Tongue (tissue), 1 donor: ENCODE measurements at regions not wholly inside any gene's neighbourhood (a gene's known extent, or its start where the extent isn't known, plus 50 kb on each side); places are given as distances from the start of the nearest gene placed in this dataset.

Experiments used
- DNase-seq: peaks from one replicate; pipeline ENCODE4 v3.0.0-alpha.2; 2015

DNA sequence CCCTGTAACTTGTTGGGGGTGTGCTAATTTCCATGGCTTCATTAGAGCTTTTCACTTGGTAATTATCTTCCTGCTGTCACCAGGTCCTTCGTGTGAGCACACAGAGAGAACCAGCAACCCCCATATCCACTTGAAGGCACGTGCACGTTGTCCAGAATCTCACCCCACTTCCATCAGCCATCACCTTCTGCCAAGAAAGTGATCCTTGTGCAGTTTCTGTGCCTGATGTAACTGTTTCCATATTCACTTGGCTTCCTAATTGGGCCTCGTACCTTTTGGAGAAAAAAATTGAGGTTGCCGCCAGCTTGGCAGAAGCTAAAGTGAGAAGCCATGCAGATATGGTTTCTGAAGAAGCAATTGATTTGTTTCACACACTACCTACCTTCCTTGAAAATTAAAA lies 153.7 kb upstream of the TSHZ2 start:
- no peak for DNase-seq

DNA sequence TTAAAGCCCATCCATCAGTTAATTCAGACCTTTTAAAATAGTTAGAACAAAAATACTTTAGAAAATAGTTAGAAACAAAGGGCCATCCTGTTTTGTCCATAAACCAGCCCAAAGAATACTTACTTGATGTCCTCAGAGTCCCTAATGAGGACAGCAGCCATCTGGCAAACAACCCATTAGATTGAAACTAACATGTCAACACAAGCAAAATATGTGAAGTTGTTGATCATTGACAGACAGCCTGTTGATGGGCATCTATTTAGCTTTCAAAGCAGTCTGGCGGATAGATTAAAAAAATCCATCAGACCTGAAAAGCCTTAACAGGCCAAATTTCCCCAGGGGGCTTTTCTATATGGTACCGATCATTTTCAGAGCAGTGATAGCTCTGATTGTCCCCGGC lies 154.2 kb upstream of the TSHZ2 start:
- DNase-seq: no peak

DNA sequence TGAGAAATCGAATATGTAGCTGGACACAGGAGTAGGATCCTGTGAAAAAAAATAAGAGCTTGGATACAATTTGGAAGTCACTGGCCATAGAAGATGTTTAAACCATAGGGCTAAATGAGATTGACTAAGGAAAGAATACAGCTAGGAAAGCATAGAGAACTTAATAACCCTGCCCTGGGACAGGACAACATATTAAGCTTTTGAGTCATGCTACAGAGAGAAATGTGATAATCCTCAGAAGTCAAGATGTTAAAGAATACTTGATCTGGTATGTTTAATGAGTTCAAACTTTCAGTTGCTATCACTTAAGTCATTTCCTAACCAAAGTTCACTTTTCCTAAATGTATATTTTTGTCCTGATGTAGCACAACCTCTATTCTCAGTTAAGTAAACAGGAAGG lies 154.6 kb upstream of the TSHZ2 start:
- DNase-seq: no peak

DNA sequence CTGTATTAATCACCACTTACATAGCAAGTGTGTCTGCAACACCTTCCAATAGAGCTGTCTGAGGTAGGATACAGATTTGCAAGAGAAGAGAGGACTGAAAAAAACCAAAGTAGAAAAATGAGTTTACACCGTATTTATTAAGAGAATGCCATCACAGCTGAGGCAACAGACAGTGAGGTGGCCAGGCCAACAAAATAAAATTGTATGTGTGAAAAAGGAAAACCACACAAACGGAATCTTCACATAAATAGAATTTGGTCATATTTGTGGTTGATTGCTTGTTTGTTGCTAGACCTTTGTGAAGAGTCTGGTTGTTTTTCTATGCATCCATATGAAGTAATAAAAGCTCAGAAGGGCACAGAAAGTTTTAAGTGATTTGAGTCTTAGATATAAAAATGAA lies 157.8 kb upstream of the TSHZ2 start:
- DNase-seq: no peak

DNA sequence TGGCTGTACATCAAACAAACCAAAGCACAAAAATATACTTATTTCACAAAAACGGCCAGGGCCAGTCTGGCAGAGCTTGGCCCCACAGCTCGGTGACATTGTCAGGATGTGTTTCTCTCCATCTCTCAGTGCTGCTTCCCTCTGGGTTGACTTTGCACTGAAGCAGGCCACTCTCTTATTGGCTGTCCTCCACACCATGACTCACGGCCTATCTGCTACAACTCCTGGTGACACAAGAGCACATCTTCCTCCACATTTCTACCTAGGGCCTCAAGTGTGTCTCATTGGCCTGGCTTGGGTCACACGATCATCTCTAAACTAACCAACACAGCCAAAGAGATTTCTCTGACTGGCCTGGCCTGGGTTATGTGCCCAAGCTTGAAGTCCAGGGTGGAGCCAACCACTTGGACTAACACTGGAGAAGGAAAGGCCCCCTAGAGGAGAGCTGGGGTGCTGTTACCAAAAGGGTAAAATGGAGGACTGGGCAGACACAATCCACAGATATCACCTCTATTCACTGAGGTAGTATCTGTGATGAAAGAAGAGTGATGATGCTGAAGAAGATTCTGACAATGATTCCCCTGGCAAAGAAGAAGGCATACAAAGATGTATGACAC lies 159.8 kb upstream of the TSHZ2 start:
- no peak for DNase-seq

DNA sequence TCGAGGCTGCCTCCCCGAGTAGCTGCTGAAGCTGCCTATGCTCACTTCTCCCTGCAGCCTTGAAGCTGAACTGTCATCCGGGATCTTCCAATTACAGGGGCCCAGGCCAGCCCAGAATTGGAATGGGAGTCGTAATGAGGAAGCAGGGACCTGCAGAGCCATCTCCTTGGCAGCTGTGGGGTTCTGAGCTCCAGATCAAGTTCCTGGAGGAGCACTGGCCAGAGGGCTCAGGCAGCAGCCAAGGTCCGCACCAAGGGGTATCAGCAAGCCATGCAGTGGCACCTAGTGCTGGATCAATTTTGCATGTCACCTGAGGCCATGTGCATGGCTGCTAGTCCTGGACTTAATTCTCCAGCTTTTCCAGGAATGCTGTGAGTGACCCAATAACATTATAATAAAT lies 163.2 kb upstream of the TSHZ2 start:
- DNase-seq: no peak

DNA sequence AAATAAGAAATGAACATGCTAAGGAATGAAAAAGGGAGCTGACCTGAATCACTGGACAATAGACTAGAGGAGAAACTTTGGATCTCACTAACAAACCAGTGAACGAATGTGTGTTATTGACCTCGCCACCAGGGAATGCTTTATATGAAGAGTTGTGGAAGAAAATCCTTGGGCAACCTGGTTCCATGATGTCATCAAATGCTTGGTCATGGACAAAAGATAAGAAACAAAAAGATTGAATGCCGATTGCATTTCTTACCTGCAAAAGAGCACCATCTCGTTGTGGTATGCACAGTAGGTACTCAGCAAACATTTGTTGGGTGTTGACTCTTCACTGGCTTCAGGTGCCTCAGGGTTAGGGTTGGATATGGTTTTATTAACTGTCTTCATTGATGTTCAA lies 165.2 kb upstream of the TSHZ2 start:
- no peak for DNase-seq

DNA sequence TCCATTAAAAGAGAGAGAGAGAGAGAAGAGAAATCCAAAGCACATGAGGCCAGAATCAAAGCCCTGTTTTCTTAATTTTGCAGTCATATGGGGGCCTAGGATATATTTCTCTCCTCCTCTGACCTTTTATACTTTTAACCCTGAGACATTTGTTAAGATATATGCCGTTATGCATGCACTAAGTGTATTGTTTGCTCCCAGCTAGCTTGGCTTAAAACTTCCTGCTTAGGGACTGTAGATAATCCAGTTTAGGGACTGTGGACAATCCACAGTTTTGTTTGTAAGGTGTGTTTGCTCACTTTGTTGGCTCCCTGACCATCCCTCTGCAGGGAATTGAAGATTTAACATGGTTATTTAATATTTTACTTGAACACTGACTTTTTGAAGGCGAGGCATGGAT lies 166.3 kb upstream of the TSHZ2 start:
- no peak for DNase-seq

DNA sequence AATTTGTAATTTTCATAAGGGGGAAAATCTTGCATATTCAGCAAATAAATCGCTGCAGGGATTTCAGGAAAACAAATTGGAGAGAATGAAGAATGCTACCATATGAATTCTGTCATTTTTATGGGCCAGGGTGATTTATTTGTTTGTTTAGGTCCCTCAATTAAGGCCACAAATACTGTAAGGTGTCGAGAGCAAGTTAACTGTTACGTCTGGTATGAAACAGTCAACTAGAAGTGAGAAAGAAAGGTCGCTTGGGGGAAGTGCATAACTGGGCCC lies 166.9 kb upstream of the TSHZ2 start:
- DNase-seq: no peak

DNA sequence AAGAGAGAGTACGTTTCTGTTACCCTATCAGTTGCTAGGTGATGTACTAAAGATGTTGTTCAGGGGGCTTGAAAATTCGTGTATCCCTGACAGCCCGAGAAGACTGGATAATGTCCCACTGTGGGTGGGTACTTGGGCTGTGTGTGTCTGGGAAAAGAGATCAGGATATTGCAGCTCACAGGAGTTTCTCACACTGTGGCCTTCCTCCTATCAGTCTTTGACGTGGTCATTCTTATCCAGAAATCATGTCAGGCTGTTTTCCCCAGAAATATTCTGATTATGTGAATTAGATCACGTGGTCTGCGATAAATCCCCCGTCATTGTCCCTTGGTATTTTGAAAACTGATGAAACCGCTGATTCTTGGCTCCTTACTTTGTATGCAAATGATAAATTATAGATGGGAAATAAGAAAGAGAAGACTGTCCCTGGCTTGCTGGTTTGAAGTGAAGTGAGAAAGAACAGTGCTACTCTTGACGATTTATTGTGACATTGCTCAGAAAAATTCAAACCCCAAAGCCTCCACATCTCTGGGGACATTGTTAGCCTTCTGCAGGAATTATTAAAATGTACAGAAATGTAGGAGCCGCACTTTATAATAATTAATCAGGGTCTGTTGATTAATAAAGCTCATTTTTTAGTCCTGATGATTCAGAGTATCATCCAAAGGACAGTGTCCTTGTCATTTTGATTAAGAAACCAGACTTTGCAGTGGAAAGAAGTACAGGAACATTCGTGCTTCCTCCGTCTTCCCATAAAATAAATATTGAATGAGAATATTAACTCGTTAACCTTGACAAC lies 167.5 kb upstream of the TSHZ2 start:
- no peak for DNase-seq

DNA sequence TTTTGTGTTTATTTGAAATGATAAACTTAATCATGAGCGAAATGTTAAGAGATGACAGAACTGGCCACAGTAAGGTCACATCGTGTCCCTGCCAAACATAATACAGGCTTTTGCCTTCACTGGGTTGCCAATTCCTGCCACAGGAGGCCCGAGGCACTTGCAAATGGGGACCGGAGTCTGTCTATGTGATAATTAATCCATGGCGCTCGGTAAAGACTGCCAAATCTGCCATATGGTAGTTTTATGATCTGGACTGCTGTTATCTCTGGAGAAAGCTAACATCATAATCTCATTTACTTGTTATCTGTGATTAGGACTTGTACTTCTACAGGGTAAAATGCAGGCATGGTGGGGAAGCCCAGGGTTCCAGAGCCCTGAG lies 170.5 kb upstream of the TSHZ2 start:
- peak; percentile 9 for DNase-seq

DNA sequence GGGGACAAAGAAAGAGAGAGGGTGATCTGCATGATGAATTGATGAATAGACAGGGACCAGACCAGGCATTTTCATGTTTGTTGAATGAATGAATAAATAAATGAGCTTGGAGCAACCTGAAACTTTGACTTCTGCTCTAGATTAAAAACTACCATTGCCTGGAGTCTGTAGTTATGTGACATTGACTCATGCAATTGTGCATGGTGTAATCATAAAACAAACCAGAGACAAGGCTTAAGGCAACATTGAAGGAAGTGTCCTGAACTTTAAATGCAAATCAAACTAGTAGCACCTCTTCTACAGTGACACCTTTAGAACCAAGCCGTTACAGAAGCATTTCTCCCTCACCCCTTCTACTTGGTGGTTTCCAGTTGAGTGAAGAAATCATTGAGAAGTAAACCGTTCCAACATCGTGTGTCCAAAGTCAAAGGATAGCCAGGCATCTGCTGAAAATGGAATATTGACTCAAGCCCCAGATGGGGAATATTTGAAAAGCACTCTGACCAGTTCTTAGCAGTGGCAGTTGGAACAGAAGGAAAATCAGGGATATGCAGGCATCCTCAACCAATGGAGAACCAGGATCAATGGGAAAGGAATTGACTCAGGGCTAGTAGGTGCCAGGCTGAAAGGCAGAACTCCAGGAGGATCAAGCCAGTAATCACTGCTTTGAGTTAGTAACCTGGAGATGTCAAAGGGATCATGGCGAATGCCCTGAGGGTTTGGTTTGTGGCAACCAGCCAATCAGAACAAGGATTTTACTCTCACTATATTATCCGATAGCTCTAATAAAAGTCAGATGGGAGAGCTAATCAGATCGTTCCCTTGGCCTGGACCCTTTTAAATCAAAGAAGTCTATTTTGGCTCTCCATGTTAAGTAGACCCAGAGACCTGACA lies 171.2 kb upstream of the TSHZ2 start:
- no peak for DNase-seq

DNA sequence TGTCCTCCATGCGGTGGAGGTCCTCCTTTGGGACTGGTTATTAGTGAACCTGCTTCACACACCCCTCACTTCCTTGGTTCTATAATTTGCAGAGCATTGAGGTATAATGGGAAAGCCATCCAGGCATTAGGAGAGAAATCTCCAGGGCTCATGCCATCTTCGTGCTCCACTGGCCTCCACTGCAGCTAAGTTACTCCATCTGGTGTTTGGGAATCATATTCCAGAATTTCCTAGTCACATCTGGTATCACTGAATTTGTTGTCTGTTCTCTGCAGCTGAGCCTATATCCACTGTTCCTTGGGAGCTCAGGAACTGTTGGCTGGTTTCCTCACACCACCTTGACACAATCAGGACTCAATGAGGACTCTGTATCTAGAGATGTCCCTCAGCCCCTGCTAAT lies 173.0 kb upstream of the TSHZ2 start:
- DNase-seq: no peak

DNA sequence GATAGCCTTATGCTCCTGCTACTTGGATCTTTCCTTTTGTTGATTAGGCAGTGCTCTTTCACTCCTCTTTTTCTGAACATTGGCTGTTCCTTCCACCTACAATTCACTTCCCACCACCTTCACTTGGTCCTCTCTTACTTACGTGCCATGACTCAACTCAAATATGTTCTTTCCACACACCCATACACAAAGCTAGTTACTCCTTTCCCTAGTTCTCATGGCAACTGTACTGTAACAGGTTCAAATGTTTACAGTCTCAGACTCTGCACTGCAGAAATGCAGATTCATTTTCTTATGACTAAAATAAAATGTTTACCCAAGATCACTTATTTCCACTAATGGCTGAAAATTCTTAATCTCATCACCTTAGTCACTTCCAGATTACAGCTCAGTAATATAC lies 174.0 kb upstream of the TSHZ2 start:
- DNase-seq: no peak

DNA sequence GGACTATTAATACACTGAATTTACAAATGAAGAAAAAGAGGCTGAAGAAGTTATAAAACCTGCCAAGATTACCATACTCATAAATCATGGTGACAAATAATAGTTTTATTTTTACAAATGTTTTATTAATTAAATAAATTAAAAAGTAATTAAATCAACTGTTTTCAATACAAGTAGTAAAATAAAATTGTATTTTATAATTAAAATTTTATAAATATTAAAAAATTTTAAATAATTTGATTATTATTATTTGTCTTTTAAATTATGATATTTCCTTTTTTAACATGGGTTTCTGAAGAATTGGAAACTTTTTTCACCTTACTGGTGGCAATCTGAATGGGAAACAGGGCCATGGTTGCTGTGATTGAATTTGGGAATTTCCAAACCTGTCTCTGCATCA lies 177.3 kb upstream of the TSHZ2 start:
- no peak for DNase-seq

DNA sequence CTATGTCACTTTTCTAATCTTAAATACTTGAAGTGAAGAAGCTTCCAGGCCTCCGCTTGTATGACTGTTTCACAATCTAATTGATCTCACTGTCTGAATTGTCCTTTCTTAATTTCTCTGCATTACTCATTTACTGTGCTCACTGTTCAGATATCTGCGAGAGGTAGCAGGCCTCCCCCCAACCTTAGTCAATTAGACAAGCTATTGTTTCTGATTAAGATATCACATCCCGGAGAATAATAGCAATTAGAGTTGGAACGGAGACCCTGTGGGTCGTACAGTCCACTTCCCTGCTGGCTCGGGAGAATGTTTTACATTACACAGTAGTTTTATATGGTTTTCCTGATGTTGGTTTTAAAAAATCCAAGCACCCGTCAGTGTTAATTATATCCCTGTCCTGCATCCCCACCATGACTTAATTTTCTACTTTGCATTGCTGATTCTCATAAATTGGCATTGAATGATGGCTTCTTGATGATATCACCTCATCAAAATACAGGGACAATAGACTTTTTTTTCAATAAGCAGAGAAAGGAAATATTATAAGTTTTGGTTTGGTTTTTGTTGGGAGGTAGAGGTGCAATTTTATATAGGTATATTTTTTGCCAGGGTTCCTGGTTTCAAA lies 178.7 kb upstream of the TSHZ2 start:
- no peak for DNase-seq

DNA sequence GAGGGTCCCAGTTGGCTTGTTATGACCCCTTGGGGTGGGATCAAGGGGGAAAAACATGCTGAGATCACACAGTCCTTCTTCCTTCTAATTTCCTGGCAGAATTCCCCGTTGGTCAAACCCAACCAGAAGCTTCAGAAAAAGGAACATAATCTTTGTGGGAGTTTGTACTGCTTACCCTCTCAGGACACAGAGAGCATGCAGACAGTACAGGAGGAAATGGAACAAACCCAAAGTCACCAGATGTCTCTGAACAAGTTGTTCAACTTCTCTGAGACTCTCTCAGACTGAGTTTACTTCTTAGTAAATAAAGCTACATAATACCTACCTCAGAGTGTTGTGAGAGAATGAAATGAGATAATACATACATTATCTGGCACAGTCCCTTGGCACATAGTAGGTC lies 181.1 kb upstream of the TSHZ2 start:
- DNase-seq: no peak

DNA sequence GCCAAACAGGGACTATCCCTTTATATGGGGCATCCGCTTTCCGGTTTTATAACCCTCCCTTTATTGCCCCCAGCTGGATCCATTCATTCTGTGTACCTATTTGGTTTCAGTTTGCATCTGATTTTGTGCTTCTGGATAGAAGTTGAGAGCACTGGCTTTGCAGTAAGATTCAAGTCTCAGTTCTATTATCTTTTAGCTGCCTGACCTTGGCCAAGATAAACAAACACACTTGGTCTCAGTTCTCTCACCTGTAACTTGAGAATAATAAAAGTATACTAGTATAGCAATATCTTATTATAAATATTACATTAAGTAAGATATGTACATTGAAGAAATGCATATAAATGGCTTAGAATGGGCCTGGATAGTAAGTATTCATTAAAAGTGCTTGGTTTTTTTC lies 182.4 kb upstream of the TSHZ2 start:
- DNase-seq: no peak

DNA sequence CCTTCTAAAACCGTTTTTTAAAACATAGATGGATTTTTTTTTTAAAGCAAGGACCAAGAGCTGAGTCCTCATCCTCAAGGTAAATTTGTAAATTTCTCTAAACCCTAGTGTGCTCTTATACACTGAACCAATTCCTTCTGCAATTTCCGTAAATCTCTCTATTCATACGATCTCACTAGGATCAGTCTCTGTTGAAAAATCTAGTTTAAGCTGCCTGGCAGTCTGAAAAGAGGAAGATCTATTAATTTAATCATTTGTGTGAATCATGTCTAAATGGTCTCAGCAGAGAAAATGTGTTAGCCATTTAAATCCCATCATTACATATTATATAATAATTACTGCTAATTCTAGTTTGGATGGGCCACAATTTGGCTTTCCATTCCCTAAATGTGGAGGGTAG lies 184.2 kb upstream of the TSHZ2 start:
- DNase-seq: no peak

DNA sequence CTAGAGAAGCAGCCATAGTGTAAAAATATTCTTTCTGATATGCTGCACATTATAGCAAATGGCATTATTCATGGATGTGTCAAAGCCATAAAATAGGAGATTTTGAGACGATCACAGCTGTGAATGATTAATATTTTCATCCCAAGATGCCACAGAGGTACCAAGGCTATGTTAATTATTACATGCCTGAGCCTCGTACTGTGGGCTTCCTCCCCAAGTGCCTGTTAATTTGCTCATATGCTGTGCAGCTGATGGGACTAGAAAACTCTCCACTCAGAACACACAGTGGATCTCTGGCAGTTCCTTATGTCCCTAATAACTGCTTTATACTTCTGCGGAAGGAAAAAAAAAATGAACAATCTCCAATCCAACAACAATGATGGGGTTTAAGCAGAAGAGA lies 184.9 kb upstream of the TSHZ2 start:
- DNase-seq: no peak

DNA sequence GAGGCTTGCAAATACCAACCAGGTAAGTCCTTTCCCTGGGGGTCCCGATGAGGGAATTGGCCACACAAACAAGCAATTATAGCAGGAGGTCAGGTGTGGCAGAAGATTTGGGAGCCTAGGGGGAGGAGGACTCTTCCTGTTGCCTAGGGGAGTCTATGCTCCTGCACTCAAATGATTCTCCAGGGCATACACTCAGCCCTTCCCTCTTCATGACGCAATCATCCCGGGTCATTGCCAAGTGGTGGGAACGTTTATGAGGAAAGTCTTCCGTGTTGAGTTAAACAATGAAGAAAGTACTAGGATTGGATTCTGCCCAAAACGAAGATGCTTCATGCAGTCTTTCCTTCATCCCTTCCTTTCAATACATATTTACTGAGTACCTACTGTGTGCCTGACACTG lies 186.5 kb upstream of the TSHZ2 start:
- no peak for DNase-seq

DNA sequence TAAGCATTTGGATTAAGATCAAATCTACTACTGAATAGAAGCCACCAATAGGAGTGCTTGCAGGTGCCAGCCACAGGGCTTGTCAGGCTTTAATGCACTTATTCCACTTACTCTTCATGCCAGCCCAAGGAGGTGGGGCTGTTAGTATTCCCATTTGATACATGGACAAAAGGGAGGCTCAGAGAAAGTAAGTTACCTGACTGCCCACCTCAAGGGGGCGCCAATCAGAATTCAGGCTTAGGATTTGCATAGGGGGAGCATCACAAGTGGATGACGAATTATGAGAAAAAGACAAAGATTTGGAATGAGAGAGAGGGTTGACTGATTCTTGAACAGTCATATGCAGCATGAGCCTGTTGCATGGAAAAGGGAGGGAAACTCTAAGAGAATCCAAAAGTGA lies 188.4 kb upstream of the TSHZ2 start:
- DNase-seq: no peak

DNA sequence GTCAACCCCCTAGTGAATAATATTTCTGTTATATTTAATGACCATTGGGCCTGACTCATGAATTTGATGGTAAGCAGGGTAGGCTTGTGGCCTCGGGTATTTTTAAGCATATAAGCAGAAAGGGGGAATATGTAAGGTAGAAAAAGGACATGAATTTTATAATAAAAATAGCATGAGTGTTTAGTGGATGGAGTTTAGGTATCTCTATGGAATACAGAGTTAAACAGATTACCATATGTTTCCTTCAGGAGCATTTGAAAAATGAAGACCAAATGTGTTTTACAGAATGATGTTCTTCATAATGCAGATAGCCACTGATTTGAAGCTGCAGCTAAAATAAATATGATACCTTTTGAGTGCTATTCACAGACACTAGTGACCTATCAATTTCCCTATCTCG lies 191.7 kb upstream of the TSHZ2 start:
- DNase-seq: no peak
